Keratinocyte (primary cell): ENCODE measurements at regions not wholly inside any gene's neighbourhood (a gene's known extent, or its start where the extent isn't known, plus 50 kb on each side); places are given as distances from the start of the nearest gene placed in this dataset.

Experiments
- DNase-seq: peaks from one replicate; pipeline ENCODE4 v3.0.0-alpha.2; 2011; ENCODE audit warnings: low read depth, missing footprints, low spot score
- FAIRE-seq: peaks from 2 replicates; lab custom pipeline; 2011; peaks lifted over from hg19 to GRCh38; lab: Jason Lieb, UNC
- H2AFZ ChIP-seq: 2 replicates; pipeline ENCODE4 v1.6.0; 2012; ENCODE audit warnings: low read length, control low read depth, inconsistent platforms; ENCODE audit not compliant: control insufficient read depth
- H3K27ac ChIP-seq: 2 replicates; pipeline ENCODE4 v1.5.1; 2011; ENCODE audit warnings: low read length; ENCODE audit not compliant: control insufficient read depth, insufficient read depth
- H3K27me3 ChIP-seq: 3 replicates; pipeline ENCODE4 v1.6.0; 2011; ENCODE audit warnings: low read length; ENCODE audit not compliant: control insufficient read depth, insufficient read depth; ENCODE audit errors: extremely low read depth
- H3K36me3 ChIP-seq, 2 experiments: 2 replicates in 1 of 2; 3 replicates in 1 of 2; pipeline ENCODE4 v1.5.1; 2011; ENCODE audit warnings: low read length in 2 of 2, mild to moderate bottlenecking in 1 of 2; ENCODE audit not compliant: control insufficient read depth in 2 of 2, insufficient read depth in 2 of 2; ENCODE audit errors: extremely low read depth in 1 of 2
- H3K4me1 ChIP-seq: 3 replicates; pipeline ENCODE4 v1.5.1; 2011; ENCODE audit warnings: low read length; ENCODE audit not compliant: control insufficient read depth, insufficient read depth; ENCODE audit errors: extremely low read depth
- H3K4me2 ChIP-seq: 3 replicates; pipeline ENCODE4 v1.6.0; 2011; ENCODE audit warnings: low read depth, low read length; ENCODE audit not compliant: control insufficient read depth, insufficient read depth; ENCODE audit errors: extremely low read depth
- H3K4me3 ChIP-seq, 3 experiments: fragments of 200-600 bp in 1 of 3; sonication (generic) in 1 of 3; 2 replicates in 2 of 3; 3 replicates in 1 of 3; pipeline ENCODE4 v1.5.1; 2011 to 2016; ENCODE audit warnings: low read length in 3 of 3, mild to moderate bottlenecking in 3 of 3, control low read depth in 2 of 3, inconsistent platforms in 1 of 3, low read depth in 1 of 3, mixed read lengths in 1 of 3, mixed run types in 1 of 3, moderate library complexity in 1 of 3; ENCODE audit not compliant: control insufficient read depth in 2 of 3, insufficient read depth in 2 of 3; ENCODE audit errors: extremely low read depth in 1 of 3
- H3K79me2 ChIP-seq: 2 replicates; pipeline ENCODE4 v1.6.0; 2012; ENCODE audit warnings: low read length; ENCODE audit not compliant: control insufficient read depth, insufficient read depth
- H3K9ac ChIP-seq: 3 replicates; pipeline ENCODE4 v1.6.0; 2011; ENCODE audit warnings: low read length; ENCODE audit not compliant: control insufficient read depth, insufficient read depth; ENCODE audit errors: extremely low read depth
- H3K9me1 ChIP-seq: 3 replicates; pipeline ENCODE4 v1.6.0; 2011; ENCODE audit warnings: low read length; ENCODE audit not compliant: control insufficient read depth, insufficient read depth; ENCODE audit errors: extremely low read depth
- H3K9me3 ChIP-seq: 2 replicates; pipeline ENCODE4 v1.5.1; 2012; ENCODE audit warnings: low read depth, low read length; ENCODE audit not compliant: control insufficient read depth
- H4K20me1 ChIP-seq: 3 replicates; pipeline ENCODE4 v1.6.0; 2011; ENCODE audit warnings: low read length; ENCODE audit not compliant: control insufficient read depth, insufficient read depth; ENCODE audit errors: extremely low read depth
- CTCF ChIP-seq, 3 experiments: IDR thresholded peaks in 1 of 3; conservative IDR thresholded peaks in 1 of 3; optimal IDR thresholded peaks in 1 of 3; 2 replicates in 2 of 3; 3 replicates in 1 of 3; pipeline versions ENCODE3 to v1.5.1; 2011; ENCODE audit warnings: low read length in 3 of 3, mild to moderate bottlenecking in 3 of 3, moderate library complexity in 2 of 3, control low read depth in 1 of 3, inconsistent platforms in 1 of 3; ENCODE audit not compliant: insufficient read depth in 2 of 3; ENCODE audit errors: extremely low read depth in 1 of 3
- EZH2 ChIP-seq: IDR thresholded peaks from one replicate; pipeline ENCODE4 v1.6.1; 2012; ENCODE audit warnings: inconsistent platforms, mild to moderate bottlenecking, low read length, moderate library complexity
- dilution Hi-C: fragments of 300-500 bp; cut with MboI; formaldehyde crosslinking; loops from one replicate; pipeline ENCODE4 v1.7.0; 2020; ENCODE audit warnings: low sequenced_read_pairs; ENCODE audit not compliant: extremely low pct_ligation_motif_present

DNA sequence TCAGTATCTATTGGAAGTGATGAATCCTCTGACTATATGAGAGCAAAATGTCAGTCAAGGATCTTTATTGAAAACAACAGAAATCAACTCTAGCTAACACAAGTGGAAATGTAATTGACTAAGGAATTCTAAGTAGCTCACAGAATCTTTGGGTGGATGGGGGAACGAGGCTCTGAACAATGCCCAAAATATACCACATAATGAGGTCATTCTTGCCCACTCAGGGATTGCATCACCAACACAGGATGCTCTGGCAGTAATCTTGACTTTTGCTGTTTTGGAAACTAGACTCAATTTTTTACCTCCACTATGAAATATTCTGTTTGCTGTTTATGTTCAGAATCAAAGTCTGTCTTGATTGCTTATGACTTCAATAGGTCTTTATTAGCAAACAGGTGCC, 127.4 kb upstream of the UNC5C start:
- H3K9me3 ChIP-seq = no peaks in the 10 kb centered on the region
- no peaks in the 10 kb centered on the region for H3K9me1 ChIP-seq
- H3K4me1 ChIP-seq = no peaks in the 10 kb centered on the region
- dilution Hi-C loops = no loop called here
- no peak overlapping the region for H3K4me3 ChIP-seq
- no peak overlapping the region for H3K4me2 ChIP-seq
- no peak overlapping the region for H3K9ac ChIP-seq
- no peaks in the 10 kb centered on the region for H4K20me1 ChIP-seq
- no peak overlapping the region for H2AFZ ChIP-seq
- DNase-seq (no peak), FAIRE-seq (no peak)
- H3K79me2 ChIP-seq = no peaks in the 10 kb centered on the region
- no peak for TF ChIP-seq EZH2
- no peak for TF ChIP-seq CTCF (optimal IDR thresholded peaks at IDR 0.05 in 1 of 3, IDR thresholded peaks at IDR 0.05 in 1 of 3, conservative IDR thresholded peaks at IDR 0.05 in 1 of 3; ENCODE audit: extremely low read depth in 1 of 3, insufficient read depth in 2 of 3, low read length in 3 of 3)
- H3K27ac ChIP-seq = no peak overlapping the region
- no peaks in the 10 kb centered on the region for H3K27me3 ChIP-seq
- no peaks in the 10 kb centered on the region for H3K36me3 ChIP-seq

DNA sequence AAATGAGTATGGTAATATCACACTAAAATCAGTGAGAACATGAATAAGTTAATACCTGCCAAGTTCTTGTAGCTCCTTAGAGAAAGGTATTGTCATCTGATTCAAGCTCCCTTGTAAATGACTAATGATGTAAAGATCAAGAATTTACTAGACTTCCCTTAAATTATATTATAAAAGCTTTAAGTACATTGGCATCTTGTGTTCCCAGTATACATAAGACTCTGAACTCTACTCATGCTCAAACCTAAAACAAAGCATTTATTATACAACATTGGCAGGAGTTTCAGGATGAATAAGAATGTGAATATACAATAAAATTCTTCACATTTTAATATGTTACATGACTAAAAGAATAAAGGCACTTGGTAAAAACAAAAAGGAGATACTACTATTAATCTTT, 126.8 kb upstream of the UNC5C start:
- Histone ChIP-seq H4K20me1 (no peaks in the 10 kb centered on the region), H2AFZ (no peak overlapping the region), H3K36me3 (no peaks in the 10 kb centered on the region), H3K4me3 (no peak overlapping the region), H3K9me1 (no peaks in the 10 kb centered on the region), H3K27ac (no peak overlapping the region), H3K9me3 (no peaks in the 10 kb centered on the region), H3K27me3 (no peaks in the 10 kb centered on the region), H3K9ac (no peak overlapping the region), H3K79me2 (no peaks in the 10 kb centered on the region), H3K4me1 (no peaks in the 10 kb centered on the region), H3K4me2 (no peak overlapping the region)
- no peak for TF ChIP-seq CTCF (optimal IDR thresholded peaks at IDR 0.05 in 1 of 3, IDR thresholded peaks at IDR 0.05 in 1 of 3, conservative IDR thresholded peaks at IDR 0.05 in 1 of 3; ENCODE audit: extremely low read depth in 1 of 3, insufficient read depth in 2 of 3, low read length in 3 of 3)
- no peak for TF ChIP-seq EZH2
- DNase-seq (no peak), FAIRE-seq (no peak)
- dilution Hi-C loops = no loop called here
